GM21528 (cell line): ENCODE measurements at regions not wholly inside any gene's neighbourhood (a gene's known extent, or its start where the extent isn't known, plus 50 kb on each side); places are given as distances from the start of the nearest gene placed in this dataset.

ENCODE experiments used
- ATAC-seq: cut with Tn5 transposase; IDR thresholded peaks from one replicate; pipeline ENCODE4 v1.9.1; 2021; ENCODE audit warnings: mild to moderate bottlenecking, moderate library complexity; ENCODE audit not compliant: unreplicated experiment, low FRiP score

DNA sequence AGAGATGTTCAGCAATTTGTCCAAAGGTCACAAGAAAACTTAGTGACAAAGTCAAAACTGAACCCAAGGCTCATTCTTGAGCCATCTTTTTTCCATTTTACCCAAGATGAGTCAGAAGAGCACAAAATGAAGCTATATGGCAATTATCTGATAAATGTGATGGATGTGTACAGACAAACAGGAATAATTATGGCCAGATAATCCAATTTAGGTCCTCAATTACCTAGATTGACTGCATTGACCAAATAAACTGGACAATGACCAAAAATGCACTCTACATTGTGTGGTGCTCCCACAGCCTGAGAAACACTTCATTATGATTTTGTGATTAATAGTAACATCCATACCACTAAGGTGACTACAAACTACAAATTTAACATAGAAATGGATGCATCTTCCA lies 1105.8 kb downstream of the IGSF11 start:
- ATAC-seq, result no peak

DNA sequence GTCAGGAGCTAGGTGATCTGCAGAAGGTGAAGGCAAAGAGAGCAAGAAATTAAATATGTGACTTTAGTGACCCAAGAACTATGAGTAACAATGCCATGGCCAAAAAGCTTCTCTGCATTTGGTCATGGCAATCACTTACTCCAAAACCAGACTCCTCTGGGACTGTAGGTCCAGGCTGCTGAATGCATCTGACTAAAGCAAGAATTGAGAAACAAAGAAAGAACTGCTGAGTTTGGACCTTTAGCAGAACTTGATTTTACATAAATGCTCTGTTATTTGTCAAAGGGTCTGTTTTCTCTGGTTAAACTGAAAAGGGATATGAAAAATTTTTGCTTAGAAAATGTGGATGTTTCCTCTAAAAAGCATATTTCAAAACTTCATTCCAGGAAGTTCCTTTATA lies 1102.2 kb downstream of the IGSF11 start:
- no peak for ATAC-seq

- no peak for ATAC-seq
Measured at GRCh38 chr3:117936159-117936558, 1098.5 kb downstream of the IGSF11 start.

GRCh38 chr3:117938974-117939373 lies 1095.7 kb downstream of the IGSF11 start:
- ATAC-seq, result no peak

GRCh38 chr3:117939425-117940027 lies 1095.1 kb downstream of the IGSF11 start:
- no peak for ATAC-seq

- no peak for ATAC-seq
Measured at GRCh38 chr3:117941015-117941414, 1093.6 kb downstream of the IGSF11 start.

DNA sequence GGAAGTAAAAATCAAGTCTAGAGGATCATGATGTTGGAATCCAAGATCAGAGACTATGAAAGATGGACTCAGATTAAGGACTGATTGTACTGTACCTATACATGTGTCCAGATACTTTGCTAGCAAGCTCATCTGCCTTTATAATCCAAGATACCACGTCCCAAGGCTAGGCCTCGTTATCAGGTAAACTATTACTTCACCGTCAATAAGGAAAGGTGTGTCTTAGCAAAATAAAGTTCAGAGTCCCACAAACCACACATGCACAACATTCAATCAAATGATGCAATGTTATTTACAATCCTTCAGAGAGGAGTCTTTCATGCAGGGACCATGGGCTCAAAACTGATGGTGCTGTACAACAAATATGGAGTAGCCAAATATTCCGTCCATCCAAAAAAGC lies 1092.9 kb downstream of the IGSF11 start:
- no peak for ATAC-seq

DNA sequence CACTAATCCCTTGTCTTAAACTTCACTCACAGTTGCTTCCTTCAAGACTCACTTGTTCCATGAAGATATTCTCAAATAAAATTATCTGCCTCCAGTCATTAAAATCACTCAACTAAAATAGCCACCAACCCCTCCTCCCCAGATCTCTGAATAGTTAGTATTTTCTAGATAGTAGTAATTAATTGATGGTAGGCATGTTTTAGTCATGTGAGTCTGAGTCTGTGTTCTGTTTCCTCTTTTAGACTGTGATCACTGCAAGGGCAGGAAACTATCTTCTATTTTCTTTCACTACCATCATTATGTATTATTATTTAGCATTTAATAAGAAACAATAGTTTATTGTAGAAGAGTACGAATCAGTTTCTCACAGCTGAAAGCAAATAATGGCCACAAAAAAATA lies 1080.5 kb downstream of the IGSF11 start:
- ATAC-seq, result no peak

- ATAC-seq, result no peak
Measured at GRCh38 chr3:117955196-117955595, 1079.5 kb downstream of the IGSF11 start.

DNA sequence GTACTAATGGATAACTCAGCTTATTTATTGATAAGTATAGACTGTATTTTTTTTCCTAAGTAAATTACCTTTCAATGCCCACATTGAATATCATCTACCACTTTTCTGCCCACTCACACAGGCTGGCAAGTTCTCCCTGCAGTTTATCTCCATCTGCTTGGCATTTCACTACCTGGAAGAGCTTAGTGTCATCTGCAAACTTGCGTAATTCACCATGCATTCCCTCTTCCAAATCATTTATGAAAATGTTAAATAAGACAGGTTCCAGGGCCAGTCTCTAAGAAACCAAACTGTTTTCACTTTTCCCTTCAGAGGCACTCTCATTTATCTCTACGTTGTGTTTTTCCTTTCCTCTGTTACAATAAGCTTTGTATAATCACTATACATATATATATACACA lies 1076.6 kb downstream of the IGSF11 start:
- no peak for ATAC-seq

DNA sequence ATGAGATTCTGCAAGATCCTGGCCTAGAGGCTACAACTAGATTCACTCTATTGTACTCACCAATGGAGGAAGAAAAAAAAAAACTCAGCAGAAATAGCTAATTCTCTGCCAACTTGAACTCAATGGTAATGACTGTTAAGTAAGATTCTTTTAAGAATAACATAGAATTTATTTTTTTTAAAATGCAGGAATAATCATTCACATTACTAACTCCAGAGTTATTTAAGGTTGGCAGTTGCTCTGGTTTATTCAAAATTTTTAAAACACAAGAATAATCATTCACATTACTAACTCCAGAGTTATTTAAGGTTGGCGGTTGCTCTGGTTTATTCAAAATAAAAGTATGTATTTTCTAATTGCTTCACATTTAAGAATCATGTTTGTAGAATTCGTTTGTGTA lies 1071.9 kb downstream of the IGSF11 start:
- no peak for ATAC-seq

- no peak for ATAC-seq
Measured at GRCh38 chr3:117963858-117964257, 1070.8 kb downstream of the IGSF11 start.

- no peak for ATAC-seq
Measured at GRCh38 chr3:117964814-117965213, 1069.8 kb downstream of the IGSF11 start.

GRCh38 chr3:117977504-117978228 lies 1057.0 kb downstream of the IGSF11 start:
- ATAC-seq, result no peak

GRCh38 chr3:117979466-117979865 lies 1055.2 kb downstream of the IGSF11 start:
- no peak for ATAC-seq

GRCh38 chr3:117987256-117987655 lies 1047.4 kb downstream of the IGSF11 start:
- no peak for ATAC-seq

GRCh38 chr3:117989982-117990381 lies 1044.7 kb downstream of the IGSF11 start:
- no peak for ATAC-seq

DNA sequence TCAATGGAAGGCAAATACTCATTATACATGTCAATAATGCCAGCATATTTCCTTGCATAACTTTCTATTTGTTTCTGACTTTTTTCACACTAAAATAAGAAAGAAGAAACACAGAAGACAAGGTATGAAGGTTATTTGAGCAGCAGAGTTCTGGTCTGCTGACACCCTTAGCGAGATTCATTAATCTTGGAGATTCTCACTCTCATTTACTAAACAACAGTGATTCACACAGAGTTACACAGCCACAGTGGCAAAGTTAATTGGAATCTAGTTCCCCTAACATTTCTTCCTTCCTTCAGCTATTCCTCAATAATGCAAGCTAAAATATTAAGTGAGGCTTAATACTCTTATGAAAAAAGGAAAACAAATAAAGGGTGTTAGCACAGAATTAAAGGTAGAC lies 1044.0 kb downstream of the IGSF11 start:
- no peak for ATAC-seq

DNA sequence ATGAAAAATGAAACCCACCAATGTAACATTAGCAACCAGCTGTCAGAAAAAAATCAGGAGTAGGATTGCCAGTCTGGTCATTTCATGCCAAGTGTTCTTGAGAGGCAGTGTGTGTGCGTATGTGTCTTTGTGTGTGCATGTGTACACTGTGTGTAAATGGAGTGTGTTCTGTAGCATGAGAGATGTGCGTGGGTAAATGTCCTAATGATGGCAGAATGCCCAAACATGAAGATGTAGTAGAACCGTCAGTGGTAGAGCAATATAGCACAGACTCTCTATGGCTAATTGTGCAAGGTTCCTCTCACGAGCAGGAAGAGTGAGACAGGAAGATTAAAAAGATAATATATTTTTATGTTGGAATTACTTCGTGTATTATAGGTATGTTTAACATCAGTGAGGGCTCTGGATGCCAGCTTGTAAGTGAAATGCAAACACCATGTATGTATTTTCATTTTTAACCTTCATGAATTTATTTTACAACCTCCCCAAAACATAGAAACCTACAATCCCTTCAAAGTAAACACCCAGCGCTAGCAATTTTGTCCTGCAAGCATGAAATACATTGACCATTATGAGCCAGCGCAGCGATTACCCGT lies 1038.7 kb downstream of the IGSF11 start:
- ATAC-seq, result no peak

DNA sequence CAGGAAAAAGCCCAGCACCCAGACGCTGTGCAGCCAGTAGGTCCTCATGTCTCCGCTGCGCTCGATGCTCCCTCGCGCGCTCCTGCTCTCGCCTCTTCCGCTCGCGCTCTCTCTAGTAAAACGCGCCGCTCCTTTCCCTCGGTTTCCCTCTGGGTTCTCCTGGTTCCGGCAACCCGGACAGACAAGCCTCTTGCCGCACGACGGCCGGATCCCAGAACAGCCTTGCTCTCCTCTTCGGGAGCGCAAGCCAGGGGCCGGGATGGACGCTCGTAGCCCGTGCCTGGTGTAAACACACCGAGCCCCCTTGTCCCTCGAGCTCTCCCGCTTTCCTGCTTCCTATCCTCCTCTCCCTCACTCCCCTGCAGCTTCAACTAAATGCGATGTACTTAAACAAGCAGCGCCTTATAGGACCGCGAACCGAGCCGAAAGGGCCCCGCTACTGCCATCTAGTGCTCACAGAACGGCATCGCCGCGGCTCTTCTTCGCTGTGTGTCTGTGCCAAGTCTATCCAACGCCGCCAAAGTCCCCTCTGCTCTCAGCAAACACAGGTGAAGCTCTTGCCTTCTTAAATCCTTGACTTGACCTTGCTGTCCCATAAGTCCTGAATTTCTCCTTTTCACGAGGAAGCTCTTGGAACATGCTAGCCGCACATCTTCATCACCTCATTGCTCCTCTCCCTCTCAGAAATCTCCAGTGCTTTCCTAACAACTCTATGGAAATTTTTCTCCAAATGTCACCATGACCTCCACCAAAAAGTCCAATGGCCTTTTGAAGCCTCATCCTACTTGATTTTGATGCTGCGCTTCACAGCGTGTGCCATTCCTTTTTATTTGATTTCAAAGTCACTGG lies 1037.2 kb downstream of the IGSF11 start:
- peak; percentile 99 for ATAC-seq

DNA sequence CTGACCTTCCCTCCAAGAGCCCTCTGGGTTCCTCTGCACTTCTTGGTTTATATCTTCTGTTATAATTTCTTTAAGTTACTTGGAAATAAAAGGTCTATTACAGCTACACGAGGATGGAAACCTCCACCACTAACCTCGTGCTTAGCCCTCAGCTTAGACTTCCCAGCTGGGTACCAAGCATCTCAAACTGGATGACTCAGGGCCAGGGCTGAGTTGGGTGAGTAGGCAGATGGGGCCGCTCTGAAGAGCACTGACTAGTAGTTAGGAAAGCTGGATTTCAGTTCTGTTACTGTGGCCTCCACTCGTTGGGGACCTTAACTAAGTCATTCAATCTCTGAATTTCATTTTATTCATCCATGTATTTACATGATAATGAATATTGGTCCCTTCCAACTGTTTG lies 1036.6 kb downstream of the IGSF11 start:
- no peak for ATAC-seq
